Uterus (tissue), 2 donors: ENCODE measurements at regions not wholly inside any gene's neighbourhood (a gene's known extent, or its start where the extent isn't known, plus 50 kb on each side); places are given as distances from the start of the nearest gene placed in this dataset.

Experiments used
- CTCF ChIP-seq, 4 experiments: fragments of 200-600 bp in 2 of 4; fragments of 450-650 bp in 2 of 4; sonication (generic) in 2 of 4; IDR thresholded peaks; one replicate each; pipeline ENCODE4 v1.5.1; 2016 to 2019; ENCODE audit warnings: antibody characterized with exemption in 4 of 4, mild to moderate bottlenecking in 2 of 4, moderate library complexity in 1 of 4
- POLR2A ChIP-seq, 2 donors: fragments of 450-650 bp; IDR thresholded peaks; one replicate each; pipeline ENCODE4 v1.6.1; 2016; ENCODE audit warnings: antibody characterized with exemption in 2 of 2, mild to moderate bottlenecking in 1 of 2, moderate library complexity in 1 of 2

DNA sequence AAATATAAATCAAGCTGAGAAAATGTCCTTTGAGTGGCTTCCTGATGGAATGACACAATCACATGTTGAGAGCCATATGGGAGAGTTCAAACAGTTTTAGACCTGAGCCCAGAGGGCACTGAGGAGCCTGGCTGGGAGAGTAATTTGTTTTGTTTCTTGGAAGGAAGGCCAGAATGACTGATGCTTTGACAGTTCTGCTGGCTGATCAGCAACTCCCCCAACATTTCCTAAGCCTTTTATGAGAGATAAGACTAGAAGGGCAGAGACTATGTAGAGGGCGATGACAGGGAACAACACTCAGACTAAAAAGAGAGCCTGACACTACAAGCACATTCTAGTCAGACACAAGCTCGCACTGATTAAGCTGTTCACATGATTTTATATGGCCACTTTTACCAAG, 169.2 kb downstream of the COX7C start:
- TF ChIP-seq CTCF (IDR thresholded peaks at IDR 0.05) (no peak), POLR2A (IDR thresholded peaks at IDR 0.05) (no peak)
